T-helper 17 cell (primary cell): ENCODE measurements at regions not wholly inside any gene's neighbourhood (a gene's known extent, or its start where the extent isn't known, plus 50 kb on each side); places are given as distances from the start of the nearest gene placed in this dataset.

Source experiments
- ATAC-seq: fragments of 150-1000 bp; cut with Tn5 transposase; 2 replicates; pipeline ENCODE4 v1.10.0; 2021; ENCODE audit warnings: mild to moderate bottlenecking, moderate library complexity
- DNase-seq, 3 donors: peaks; one replicate each; pipeline versions ENCODE4 v3.0.0 to v3.0.0-alpha.2; 2020 to 2021
- H3K9me3 ChIP-seq: one replicate; pipeline ENCODE4 v1.7.0; 2013; ENCODE audit warnings: low read length, mild to moderate bottlenecking; ENCODE audit not compliant: control insufficient read depth, poor library complexity, severe bottlenecking
- H3K27ac Mint-ChIP-seq: one replicate; pipeline ENCODE4 v1.8.0; 2022; ENCODE audit warnings: mild to moderate bottlenecking, moderate library complexity, mixed read lengths
- H3K27me3 Mint-ChIP-seq: one replicate; pipeline ENCODE4 v1.8.0; 2022; ENCODE audit warnings: mixed read lengths
- H3K36me3 Mint-ChIP-seq: one replicate; pipeline ENCODE4 v1.8.0; 2022; ENCODE audit warnings: low read depth, mixed read lengths
- H3K4me1 Mint-ChIP-seq: one replicate; pipeline ENCODE4 v1.8.0; 2022; ENCODE audit warnings: mild to moderate bottlenecking, mixed read lengths
- H3K4me3 Mint-ChIP-seq: one replicate; pipeline ENCODE4 v1.8.0; 2022; ENCODE audit warnings: mild to moderate bottlenecking, moderate library complexity, mixed read lengths

DNA sequence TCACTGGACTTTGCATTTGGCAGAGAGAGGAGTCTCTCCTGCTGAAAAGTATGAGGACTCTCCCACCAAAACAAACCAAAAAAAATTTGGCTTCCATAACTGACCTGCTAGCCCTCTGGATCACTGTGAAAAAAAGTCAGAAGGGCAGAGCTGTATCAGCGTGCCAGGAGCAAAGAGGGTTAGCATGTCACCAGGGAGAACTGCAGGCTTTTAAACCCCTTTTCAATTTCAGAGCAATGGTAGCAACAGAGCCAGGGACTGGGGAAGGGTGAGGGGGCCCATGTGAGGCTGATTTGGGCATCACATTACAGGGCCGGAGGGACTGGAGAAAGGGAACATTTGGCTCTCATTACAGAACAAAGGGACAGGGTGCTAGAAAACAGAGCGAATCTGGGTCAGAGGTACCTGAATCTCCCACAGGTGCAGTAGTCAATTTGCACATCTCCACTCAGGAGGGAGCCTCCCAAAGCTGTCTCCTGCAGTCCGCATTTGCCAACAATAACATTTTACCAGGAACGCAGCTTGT, 185.7 kb upstream of the EYA4 start:
- Mint-ChIP-seq H3K27me3 (no peaks in the 10 kb centered on the region), H3K36me3 (no peaks in the 10 kb centered on the region), H3K4me1 (no peaks in the 10 kb centered on the region), H3K4me3 (no peak overlapping the region), H3K27ac (no peak overlapping the region)
- ATAC-seq (no peak), DNase-seq (no peak)
- no peaks in the 10 kb centered on the region for H3K9me3 ChIP-seq

GRCh38 chr6:133057352-133057751, 183.8 kb upstream of the EYA4 start:
- Mint-ChIP-seq H3K4me1 (no peaks in the 10 kb centered on the region), H3K36me3 (no peaks in the 10 kb centered on the region), H3K4me3 (no peak overlapping the region), H3K27me3 (no peaks in the 10 kb centered on the region), H3K27ac (no peak overlapping the region)
- no peaks in the 10 kb centered on the region for H3K9me3 ChIP-seq
- DNase-seq (no peak), ATAC-seq (no peak)

DNA sequence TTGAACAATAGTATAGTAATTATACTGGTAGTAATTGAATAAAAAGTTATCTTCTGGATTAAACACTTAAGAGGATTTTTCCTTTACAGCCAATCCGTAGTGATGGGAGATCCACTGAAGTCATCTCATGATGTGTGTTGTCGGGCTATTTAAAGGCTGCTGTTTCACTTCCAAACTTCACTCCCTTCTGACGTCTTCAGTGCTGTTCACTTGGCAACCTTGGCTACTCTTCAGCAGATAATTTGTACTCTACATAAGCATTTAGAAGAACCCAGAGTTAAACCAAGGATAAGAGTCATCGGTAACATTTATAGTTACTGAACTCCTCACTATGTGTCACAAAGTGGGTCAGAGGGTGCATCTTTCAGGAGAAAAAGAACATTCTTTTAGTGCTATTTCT, 179.1 kb upstream of the EYA4 start:
- Mint-ChIP-seq H3K27ac (no peak overlapping the region), H3K4me1 (no peaks in the 10 kb centered on the region), H3K36me3 (no peaks in the 10 kb centered on the region), H3K27me3 (peaks cover 4% of the 10 kb centered on the region), H3K4me3 (no peak overlapping the region)
- DNase-seq (no peak), ATAC-seq (no peak)
- H3K9me3 ChIP-seq = no peaks in the 10 kb centered on the region

DNA sequence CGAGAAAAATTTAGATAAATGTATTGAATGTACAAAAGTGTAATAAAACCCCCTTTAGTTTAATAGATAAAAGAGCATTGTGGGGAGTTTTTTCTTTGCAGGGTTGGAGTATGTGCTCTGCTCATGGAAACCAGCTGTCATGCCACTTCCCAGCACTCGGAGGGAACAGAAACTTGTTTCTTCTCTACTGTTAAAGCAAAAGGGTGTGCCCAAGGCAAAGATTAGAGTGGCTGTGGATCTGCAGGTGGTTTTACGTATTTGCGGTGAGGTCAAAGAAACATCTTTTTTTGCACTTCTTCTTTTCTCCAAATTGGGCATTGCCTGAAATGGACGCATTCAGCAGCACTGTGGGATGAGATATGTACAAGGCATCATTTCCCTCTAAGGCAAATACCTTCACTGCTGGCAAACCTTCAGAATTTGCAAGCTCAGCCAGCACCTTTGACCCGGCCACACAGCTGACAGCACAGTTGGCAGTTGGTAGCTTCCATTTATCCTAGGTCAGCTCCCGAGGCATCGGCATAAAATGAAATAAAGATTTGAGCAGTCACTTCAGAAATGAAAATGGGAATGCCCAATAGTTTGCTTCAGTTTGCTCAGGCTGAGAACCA, 178.4 kb upstream of the EYA4 start:
- H3K9me3 ChIP-seq = no peaks in the 10 kb centered on the region
- Mint-ChIP-seq H3K4me1 (no peaks in the 10 kb centered on the region), H3K4me3 (no peak overlapping the region), H3K27ac (no peak overlapping the region), H3K27me3 (peaks cover 4% of the 10 kb centered on the region), H3K36me3 (no peaks in the 10 kb centered on the region)
- ATAC-seq (no peak), DNase-seq (no peak)

- Mint-ChIP-seq H3K36me3 (no peaks in the 10 kb centered on the region), H3K27ac (no peak overlapping the region), H3K27me3 (peaks cover 4% of the 10 kb centered on the region), H3K4me3 (no peak overlapping the region), H3K4me1 (no peaks in the 10 kb centered on the region)
- DNase-seq (no peak), ATAC-seq (no peak)
- H3K9me3 ChIP-seq = no peaks in the 10 kb centered on the region
Observed at GRCh38 chr6:133067960-133068359, 173.2 kb upstream of the EYA4 start.

- Mint-ChIP-seq H3K27me3 (no peaks in the 10 kb centered on the region), H3K4me3 (no peak overlapping the region), H3K4me1 (no peaks in the 10 kb centered on the region), H3K27ac (no peak overlapping the region), H3K36me3 (no peaks in the 10 kb centered on the region)
- ATAC-seq (no peak), DNase-seq (no peak)
- no peaks in the 10 kb centered on the region for H3K9me3 ChIP-seq
Observed at GRCh38 chr6:133070410-133071043, 170.6 kb upstream of the EYA4 start.

GRCh38 chr6:133079901-133080300, 161.3 kb upstream of the EYA4 start:
- Mint-ChIP-seq H3K27me3 (no peaks in the 10 kb centered on the region), H3K4me1 (no peaks in the 10 kb centered on the region), H3K27ac (no peak overlapping the region), H3K36me3 (no peaks in the 10 kb centered on the region), H3K4me3 (no peak overlapping the region)
- no peak for DNase-seq
- ATAC-seq = no peak
- H3K9me3 ChIP-seq = no peaks in the 10 kb centered on the region

- H3K4me1 Mint-ChIP-seq = no peaks in the 10 kb centered on the region
- ATAC-seq (no peak), DNase-seq (no peak)
- H3K9me3 ChIP-seq = no peaks in the 10 kb centered on the region
- no peaks in the 10 kb centered on the region for H3K36me3 Mint-ChIP-seq
- no peak overlapping the region for H3K4me3 Mint-ChIP-seq
- peaks cover 6% of the 10 kb centered on the region for H3K27me3 Mint-ChIP-seq
- H3K27ac Mint-ChIP-seq = no peak overlapping the region
Observed at GRCh38 chr6:133083248-133083967, 157.7 kb upstream of the EYA4 start.

- no peaks in the 10 kb centered on the region for H3K9me3 ChIP-seq
- no peaks in the 10 kb centered on the region for H3K4me1 Mint-ChIP-seq
- no peaks in the 10 kb centered on the region for H3K36me3 Mint-ChIP-seq
- H3K27ac Mint-ChIP-seq = no peak overlapping the region
- H3K4me3 Mint-ChIP-seq = no peak overlapping the region
- ATAC-seq (no peak), DNase-seq (no peak)
- H3K27me3 Mint-ChIP-seq = peaks cover 13% of the 10 kb centered on the region
Observed at GRCh38 chr6:133085471-133085870, 155.7 kb upstream of the EYA4 start.

DNA sequence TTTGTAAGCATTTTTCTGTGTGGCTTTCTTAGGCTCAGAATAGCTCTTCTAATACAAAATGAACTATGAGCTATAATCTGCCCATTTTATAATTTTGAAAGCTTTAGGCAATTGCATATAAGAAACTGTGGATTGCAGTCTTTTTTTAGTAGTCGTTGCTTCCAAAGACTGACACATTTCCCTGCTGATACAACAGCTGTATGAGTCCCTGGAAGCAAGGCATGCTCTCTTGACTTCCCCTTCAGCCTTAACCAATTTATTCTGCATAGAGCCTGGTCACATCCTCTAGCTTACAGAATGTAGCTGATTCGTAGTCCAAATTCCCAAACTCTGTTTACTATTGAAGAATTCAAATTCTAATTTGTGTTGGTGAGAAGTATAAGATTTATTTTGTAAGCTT, 155.3 kb upstream of the EYA4 start:
- no peak overlapping the region for H3K4me3 Mint-ChIP-seq
- no peaks in the 10 kb centered on the region for H3K9me3 ChIP-seq

GRCh38 chr6:133088931-133089695, 152.0 kb upstream of the EYA4 start:
- H3K9me3 ChIP-seq = no peaks in the 10 kb centered on the region
- peaks cover 13% of the 10 kb centered on the region for H3K27me3 Mint-ChIP-seq
- no peak overlapping the region for H3K4me3 Mint-ChIP-seq
- ATAC-seq (no peak), DNase-seq (no peak)
- no peak overlapping the region for H3K27ac Mint-ChIP-seq
- no peaks in the 10 kb centered on the region for H3K4me1 Mint-ChIP-seq
- no peaks in the 10 kb centered on the region for H3K36me3 Mint-ChIP-seq

More for the DNA sequence above, 155.3 kb upstream of the EYA4 start:
- no peaks in the 10 kb centered on the region for H3K36me3 Mint-ChIP-seq
- DNase-seq (no peak), ATAC-seq (no peak)
- no peak overlapping the region for H3K27ac Mint-ChIP-seq
- H3K27me3 Mint-ChIP-seq = peaks cover 13% of the 10 kb centered on the region
- H3K4me1 Mint-ChIP-seq = no peaks in the 10 kb centered on the region

DNA sequence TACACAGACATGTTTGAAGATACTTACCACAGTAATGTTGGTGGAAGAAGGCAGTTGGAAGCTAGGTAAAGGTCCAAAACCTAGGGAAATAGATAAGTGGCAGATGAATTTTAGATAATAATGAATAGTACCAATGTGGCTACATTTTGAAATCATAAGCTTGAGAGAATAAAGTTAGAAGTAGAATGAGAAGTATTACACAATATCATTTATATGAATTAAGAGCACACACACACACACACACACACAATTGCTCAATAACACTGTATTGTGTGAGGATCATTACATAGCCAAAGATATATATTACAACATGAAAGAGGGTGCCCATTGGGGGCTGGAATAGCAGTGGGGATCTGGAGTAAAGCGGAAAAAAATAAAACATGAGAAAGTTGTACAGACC, 149.0 kb upstream of the EYA4 start:
- no peak for ATAC-seq
- H3K9me3 ChIP-seq = no peaks in the 10 kb centered on the region
- DNase-seq = no peak
- Mint-ChIP-seq H3K27me3 (peaks cover 13% of the 10 kb centered on the region), H3K4me3 (no peak overlapping the region), H3K27ac (no peak overlapping the region), H3K4me1 (no peaks in the 10 kb centered on the region), H3K36me3 (no peaks in the 10 kb centered on the region)

GRCh38 chr6:133092771-133093170, 148.4 kb upstream of the EYA4 start:
- H3K27ac Mint-ChIP-seq = no peak overlapping the region
- no peak overlapping the region for H3K4me3 Mint-ChIP-seq
- H3K9me3 ChIP-seq = no peaks in the 10 kb centered on the region
- H3K4me1 Mint-ChIP-seq = no peaks in the 10 kb centered on the region
- ATAC-seq = no peak
- peaks cover 12% of the 10 kb centered on the region for H3K27me3 Mint-ChIP-seq
- no peak for DNase-seq
- no peaks in the 10 kb centered on the region for H3K36me3 Mint-ChIP-seq
